GM19240 (cell line): ENCODE measurements at regions not wholly inside any gene's neighbourhood (a gene's known extent, or its start where the extent isn't known, plus 50 kb on each side); places are given as distances from the start of the nearest gene placed in this dataset.

Source experiments
- DNase-seq: peaks from one replicate; pipeline ENCODE4 v3.0.0; 2011; ENCODE audit warnings: low spot score; ENCODE audit not compliant: insufficient read length

DNA sequence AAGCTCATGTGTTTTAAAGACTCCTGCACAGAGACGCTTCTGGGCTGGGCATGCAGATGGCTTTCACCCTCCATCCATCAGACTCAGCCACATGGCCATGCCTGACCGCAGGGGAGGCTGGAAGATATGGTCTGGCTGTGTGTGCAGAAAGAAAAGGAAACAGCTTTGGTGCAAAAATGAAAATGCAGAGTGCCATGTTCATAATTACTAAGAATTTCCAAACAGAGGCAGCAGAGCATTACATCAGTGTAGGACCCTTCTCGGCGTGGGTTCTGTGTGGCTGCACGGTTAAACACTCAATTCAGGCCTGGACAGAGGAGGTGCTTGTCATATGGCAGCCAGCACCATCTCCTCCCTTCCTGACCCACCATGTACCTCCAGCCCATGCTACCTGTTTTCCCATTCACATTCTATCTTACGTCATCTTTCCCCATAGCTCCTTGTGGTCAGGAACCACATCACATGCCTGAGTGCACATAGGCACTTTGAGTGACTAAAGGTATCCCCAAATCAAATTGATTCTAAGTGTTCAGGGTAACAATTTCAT, 200.3 kb upstream of the ID2 start:
- no peak for DNase-seq

DNA sequence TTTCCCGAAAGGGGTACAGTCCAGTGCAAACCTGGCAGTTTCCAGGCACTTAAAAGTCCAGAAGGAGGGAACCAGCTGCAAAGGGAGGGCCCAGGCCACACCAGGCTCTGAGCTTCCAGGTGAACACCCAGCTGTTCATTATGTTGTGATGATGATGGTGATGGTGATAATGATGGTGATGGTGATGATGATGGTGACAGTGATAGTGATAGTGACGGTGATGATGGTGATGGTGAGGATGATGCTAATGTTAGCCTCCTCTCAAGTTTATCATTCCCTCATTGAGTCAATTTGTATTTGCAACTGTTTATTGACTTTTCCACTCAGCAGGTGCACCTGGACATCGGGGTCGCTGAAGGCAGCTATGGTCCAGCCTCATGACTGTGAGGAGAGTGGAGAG, 199.4 kb upstream of the ID2 start:
- no peak for DNase-seq

DNA sequence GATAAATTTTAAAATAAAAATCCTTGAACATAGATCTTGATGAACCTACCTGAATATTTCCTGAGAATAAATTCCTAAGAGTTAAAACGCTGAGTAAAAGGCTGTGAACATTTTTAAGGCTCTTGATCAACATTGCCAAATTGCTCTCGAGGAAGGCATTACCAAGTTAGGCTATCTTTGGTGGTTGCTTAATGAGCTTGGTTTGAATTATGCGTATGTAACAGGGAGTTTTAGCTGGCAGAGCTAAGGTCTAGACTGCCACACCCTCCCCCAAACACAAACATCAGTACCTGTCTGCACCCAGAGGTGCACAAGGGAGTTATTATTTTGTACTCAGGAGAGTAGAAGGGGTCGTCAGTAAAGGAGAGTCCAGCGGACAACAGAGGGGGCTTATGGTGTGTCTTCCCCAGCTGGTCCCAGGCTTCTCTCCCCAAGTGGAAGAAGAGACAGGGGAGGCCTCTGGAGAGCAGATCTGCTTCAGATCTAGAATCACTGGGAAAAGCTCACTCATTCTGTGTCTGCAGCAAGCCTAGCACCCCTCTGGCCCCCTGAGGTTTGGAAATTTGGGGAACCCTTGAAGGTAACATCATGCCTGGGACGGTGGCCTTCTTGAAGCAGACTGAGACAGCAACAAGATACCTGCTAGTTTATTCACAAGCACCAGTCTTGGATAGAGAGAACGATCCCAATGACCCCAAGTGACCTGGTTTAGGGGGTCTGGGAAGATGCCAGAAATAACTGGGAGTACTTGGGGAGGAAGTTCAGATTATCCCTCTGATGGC, 197.2 kb upstream of the ID2 start:
- no peak for DNase-seq

DNA sequence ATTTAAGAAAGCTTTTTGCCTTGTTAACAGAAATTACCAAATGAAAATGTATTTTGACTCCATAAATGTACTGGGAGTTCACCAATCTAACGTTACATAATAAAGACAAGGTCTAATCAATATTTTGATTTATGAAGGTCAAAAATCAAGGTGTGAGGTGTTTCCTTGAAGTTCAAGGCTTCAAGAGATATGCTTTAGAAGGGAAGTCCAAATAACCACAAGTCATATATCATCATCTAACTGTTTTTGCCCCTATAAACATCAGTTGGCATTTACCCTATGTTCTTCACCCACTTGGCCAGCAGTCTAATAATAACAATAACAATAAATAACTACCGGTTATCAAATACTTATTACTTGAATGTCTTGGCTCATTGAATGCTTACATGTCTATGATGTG, 196.1 kb upstream of the ID2 start:
- no peak for DNase-seq

DNA sequence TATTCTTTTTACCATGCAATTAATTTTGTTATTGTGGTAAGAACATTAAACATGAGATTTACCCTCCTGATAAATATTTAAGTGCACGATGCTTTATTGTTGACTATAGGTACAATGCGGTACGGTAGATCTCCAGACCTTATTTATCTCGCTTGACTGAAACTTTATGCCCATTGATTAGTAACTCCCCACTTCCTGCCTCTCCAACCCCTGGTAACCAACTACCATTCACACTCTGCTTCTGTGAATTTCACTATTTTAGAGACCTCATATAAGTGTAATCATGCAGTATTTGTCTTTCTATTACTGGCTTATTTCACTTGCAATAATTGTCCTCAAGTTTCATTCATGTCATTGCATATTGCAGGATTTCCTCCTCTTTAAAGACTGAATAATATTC, 195.7 kb upstream of the ID2 start:
- no peak for DNase-seq

DNA sequence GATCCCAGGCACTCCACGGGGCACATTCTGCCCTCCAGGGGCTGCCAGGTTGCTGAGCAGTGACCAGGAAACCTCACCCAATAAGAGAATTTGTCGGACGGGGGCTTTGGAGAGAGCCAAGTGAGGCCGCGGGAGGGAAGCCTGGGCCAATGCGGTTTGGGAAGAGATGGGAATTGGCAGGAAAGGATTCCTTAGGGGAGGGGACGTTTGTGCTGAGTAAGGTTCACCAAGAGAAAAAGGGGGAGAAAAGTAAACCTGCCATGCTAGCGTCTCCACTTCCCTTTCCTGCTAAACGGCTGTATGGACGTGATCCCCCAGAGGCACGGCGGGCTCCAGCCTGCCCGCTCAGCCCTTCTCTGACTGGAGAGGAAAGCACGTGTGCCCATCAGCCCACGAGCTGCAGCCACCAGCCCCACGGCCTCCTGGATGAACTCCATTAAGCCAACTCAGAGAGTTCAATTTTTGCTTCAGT, 194.4 kb upstream of the ID2 start:
- DNase-seq = no peak

DNA sequence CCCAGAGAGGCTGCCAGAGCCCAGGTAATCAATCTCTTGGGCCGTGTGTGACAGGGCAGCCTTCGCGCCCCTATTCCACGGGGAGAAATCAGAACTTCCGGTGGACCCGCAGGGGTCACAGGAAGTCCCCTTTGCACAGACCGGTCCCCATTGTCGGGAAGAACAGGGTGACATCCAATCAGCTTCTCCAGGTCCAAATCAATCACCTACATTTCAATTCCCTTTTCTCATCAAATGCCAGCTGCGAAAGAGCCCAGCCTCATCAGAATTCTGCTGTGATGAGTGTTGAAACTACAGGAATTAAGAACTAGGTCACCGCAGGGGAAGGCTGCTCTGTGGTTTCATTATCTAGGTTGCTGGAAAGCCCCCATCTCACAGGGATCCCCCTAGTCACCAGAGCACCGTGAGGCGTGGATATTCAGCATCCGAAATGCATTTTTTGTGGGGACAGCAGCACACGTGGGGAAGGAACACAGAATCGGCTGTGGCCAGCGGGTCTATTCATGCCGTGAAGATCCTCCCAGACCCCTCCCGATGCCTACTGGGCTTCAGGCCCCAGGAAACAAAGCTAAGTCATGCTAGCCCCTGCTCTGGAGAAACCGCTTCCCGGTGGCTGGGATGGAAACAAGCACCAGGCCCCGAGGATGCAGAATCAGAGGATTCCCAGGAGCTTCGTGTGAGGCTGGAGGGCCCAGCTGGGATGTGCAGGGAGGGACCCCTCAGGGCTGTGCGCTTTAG, 193.7 kb upstream of the ID2 start:
- peak; percentile 59 for DNase-seq

DNA sequence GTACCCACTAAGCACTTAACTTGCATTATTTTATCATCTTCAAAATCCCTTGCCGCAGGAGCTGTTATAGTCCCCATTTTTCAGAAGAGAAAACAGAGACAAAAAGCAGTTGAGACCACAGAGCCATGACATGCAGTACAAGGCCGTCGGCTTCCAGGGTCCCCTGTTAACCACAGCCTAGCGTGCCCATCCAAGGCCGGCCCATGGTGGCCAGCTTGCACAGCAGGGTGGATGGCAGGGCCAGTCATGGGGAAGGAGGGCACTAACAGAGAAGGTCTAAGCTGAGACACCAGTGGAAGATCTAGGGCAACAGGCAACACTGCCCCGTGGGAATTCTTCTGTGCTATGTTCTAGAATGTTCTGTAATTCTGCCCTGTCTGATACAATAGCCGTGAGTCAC, 192.6 kb upstream of the ID2 start:
- DNase-seq = no peak

DNA sequence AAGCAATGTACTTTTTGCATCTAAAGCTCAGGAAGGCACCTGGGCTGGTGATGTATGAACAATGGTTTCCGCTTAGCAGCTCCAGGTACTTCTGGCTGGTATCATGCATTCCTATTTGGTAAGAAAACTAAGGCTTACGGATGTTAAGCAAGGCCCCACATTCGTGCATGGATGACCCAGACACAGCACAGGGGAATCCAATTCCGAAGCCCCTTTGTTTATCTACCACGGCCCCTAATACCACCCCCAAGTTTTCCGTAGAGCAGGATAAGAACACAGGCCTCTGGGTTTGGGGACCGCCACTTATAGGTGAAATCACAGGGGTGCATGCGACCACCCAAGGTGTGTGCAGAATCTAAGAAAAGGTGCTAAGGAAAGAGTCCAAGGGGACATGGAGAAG, 192.1 kb upstream of the ID2 start:
- no peak for DNase-seq

DNA sequence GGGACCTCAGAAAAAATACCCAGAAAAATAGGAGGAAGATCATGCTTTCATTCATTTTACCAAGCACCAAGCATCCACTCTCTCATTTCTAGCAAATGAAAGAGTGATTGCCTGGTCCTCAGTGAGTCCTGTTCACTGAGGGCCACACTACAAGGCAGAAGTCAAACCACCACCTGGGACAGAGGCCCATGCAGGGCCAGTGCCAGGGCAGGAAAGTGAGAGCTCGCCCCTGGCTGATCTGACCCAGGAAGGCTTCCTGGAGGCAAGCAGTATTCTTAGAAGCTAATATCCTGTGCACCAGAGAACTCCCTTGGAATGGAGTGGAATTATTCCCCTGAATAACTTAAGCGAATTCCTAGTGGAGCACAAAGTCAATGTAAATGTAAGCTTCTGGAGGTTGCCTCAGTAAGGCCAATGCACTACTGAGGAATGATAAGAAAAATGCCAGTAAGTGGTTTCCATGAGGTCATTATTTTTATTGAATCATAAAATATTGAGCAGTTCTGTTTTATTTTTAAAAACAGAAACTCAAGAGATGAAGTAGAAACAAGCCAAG, 191.6 kb upstream of the ID2 start:
- DNase-seq = no peak

DNA sequence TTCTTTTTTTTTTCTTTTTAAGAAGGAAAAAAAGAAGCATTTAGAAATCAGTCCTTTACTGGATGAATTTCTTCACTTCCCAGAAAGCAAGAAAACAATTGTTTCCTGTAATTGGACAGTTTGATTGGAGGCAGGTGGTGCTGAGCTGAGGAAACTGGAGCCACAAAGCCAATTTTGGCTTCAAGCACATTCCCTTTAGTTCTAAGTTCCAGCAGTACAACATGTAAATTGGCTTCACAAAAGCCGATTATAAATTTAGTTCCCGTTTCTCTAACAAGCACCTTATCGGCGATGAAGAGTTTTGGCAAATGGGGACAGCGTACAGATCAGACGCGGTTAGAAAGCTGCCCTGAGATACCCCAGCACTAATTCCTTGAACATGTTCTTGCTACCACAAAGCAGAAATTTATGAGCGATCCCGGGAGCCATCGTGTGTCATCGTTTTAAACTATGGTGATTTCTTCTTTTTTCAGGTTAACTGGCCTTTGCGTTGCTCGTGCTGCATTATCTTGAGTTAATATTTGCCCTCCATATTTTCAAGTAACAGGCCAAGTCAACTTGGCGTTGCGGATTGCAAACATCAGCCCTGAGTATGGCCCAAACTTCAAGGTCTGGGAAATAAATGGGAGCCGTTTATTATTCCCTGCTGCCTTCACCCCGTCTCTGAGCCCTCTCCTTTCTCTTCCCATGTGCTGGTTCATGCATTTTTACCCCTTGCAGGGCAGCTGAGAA, 190.4 kb upstream of the ID2 start:
- no peak for DNase-seq

DNA sequence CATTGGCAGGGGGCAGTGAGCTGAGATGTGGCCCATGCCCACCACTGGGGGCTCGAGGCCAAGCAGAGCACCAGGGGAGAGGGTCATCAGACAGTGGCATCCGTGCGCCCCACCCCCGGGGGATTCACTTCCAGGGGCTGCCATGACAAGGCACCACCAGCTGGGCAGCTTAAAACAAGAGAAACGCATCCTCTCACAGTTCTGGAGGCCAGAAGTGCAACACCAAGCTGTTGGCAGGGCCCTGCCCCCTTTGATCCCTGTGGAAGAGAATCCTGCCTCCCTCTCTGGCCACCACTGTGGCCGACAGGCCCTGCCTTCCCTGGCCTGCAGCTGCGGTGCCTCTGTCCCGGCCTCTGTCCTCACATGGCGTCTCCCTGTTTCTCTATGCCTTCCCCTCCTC, 187.7 kb upstream of the ID2 start:
- DNase-seq = no peak

DNA sequence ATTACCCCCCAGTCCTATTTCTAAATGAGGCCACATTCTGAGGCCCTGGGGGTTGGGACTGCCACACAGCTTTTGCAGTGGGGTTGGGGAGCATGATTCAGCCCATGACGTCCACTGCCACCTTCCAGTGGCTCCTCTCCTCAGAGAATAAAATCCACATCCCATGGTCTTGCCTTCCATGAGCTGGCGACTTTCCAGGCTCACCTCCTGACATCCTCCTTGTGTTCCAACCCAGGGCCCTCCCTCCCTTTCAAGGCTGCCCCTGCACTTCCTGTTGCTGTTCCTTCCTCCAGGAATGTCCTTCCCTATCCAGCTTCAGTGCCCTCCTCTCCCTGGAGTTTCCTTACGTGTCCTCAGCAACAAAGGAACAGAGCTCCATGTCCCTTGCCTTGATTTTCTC, 187.3 kb upstream of the ID2 start:
- no peak for DNase-seq

DNA sequence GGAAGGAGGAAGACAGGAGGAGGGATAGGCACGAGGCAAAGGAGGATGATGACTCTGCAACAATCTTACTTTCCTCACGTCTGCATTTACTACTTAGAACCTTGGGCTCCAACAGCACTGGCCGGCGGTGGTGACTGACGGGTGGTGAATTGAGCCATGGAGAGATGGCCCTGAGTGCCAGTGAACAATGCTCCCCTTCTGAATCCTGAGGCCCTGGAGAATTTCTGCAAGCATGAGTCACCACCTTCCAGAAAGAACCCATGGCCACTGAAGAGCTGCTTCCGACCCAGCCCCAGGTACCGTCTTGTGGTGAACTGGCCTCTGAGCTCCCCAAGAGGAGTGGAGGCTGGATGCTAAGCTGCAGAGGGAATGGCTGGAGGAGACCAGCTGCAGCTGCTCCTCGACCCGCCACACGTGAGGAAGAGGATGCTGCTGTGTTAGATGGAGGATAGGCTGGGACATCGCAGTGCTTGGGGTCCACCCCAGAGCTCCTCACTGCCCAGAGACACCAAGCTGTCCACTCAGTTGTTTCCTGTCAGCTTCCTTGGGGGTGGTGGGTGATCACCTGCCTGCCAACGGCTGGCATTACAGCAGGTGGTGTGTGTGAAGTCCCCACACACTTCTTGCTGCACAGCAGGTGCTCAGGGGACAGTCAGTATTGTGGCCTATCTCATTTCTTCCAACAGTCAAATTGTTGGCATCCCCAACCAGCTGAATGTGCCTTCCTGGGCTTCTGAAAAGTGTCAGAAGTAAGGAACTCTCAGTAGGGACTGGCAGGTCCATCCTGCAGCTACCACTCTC, 186.5 kb upstream of the ID2 start:
- no peak for DNase-seq

DNA sequence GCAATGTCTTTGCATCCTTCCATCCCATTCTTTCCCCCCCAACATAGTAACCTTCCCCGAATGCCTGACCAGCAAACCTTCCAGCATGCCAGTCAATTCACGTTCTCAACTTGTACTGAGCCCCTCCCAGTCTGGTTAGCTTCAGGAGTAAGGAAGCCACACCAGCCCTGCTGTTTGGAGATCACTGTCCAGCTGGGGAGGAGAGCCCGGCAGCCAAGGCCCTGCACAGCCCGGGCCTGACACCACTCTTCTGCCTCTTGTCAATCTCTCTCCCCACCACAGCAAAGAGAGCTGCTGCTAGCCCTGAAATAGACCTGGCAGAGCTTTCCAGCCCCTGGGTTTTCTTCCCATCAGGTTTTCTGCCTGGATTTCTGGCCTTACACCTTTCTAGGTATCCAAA, 185.8 kb upstream of the ID2 start:
- DNase-seq = no peak

DNA sequence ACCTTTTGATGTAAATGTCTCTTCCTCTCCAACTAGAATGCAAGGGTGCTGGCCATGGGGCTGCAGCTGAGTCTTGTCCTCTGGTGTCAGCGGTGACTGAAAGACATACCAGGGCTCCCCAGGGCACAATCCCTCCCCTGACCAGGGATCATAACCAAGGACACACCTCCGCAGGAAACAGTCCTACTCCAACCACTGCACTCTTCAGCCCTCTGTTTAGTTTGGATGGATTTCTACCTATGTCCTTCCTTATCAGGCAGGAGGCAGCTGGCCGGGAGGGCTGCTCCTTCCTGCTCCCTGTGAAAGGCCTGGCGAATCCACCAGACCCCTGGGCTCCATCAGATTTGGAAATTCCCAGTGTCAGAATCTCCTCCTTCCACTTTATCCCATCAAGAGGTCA, 185.2 kb upstream of the ID2 start:
- DNase-seq = no peak

DNA sequence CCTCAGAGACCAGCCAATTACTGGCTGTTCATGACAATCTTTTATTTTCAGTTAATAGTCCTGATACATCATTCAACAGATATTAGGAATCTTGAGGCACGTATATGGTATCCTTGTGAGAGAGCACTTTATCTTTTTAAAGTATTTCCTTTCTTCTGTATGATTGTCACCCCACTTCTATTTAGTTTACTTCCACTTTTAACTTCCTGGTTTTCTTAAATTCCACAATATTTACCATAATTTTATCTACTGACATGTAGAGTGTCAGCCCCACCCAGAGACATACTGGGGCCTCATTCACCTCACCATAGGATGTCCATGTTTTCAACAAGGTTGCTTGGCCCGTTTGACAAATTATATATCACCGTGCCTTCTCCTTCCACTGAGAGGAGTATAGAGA, 182.9 kb upstream of the ID2 start:
- DNase-seq = no peak

DNA sequence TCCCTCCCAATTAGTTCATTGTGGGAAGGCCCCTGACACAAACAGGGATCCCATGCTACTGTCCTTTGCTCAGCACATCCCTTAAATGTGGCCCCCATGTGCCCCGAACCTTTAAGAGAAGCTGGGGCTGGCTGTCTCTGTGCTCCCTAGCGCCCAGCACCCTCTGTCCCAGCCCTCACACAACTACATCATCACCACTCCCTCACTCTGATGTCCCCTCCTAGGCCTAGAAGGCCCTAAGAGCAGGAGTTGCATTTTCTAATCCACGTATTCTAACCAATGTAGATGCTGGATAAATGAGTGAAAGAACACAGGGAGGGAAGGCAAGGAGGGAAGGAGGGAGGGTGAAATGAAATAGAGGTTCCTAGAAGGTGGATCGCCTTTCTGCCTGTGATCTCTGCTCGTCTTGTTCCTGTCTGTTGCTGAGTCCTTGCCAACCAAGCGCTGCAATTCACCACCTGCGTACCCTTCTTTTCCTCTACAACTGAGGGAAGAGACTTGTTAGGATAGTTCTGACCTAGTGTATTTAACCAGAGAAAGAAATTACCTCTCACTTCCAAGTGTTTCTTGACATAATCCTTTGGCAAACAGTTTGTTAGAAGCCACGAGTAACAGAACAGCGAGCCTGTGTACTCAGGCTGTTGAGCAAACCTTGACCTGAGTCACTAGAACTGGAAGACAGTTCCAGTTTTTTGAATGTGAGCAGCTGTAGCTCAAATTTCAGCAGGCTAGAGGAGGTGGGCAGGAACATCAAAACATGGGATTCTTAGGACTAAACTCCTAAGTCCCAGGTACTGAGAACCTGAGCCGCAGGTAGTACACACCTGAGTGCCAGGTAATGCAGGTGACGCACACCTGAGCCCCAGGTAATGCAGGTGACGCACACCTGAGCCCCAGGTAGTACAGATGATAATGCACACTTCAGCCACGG, 181.5 kb upstream of the ID2 start:
- DNase-seq = no peak

DNA sequence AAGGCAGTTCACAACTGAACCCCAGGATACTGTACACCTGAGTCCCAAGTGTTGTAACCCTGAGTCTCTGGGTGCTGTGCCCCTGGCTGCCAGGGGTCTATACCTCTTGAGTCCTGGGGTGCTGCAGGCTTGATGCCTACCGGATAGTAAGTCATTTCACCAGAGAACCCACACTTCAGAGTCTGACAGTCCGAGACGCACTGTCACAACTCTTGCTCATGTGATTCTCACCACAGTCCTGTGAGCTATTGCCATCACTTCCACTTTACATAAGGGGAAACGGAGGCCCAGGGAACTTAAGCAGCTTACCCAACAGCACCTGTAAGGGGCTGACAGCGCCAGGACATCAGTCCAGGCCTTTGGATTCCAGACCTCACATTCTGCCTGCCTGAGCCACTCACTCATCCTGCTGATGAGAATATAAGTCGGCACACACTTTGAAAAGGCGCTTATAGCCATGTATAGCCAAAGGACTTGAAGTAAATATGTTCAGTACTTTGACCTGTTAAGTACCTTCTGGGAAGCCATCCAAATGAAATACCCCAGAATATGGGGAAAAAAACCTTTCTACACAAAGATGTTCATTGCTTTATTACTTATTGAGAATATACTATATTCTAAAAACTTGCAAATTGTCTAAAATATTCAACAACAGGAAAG, 180.7 kb upstream of the ID2 start:
- DNase-seq = no peak
